HG03558 (cell line): ENCODE measurements at regions not wholly inside any gene's neighbourhood (a gene's known extent, or its start where the extent isn't known, plus 50 kb on each side); places are given as distances from the start of the nearest gene placed in this dataset.
"Not testable (repeated sequence)": the region's sequence is repeated elsewhere in the genome, so short reads cannot be mapped to it uniquely, and the experiment has no call there.

ENCODE experiments used
- ATAC-seq: cut with Tn5 transposase; IDR thresholded peaks from one replicate; pipeline ENCODE4 v1.9.1; 2021; ENCODE audit warnings: moderate number of reproducible peaks; ENCODE audit not compliant: unreplicated experiment; ENCODE audit errors: extremely low read depth

- peak; percentile 78 for ATAC-seq
Measured at GRCh38 chr10:61279400-61279799, 173.8 kb downstream of the TMEM26 start.

DNA sequence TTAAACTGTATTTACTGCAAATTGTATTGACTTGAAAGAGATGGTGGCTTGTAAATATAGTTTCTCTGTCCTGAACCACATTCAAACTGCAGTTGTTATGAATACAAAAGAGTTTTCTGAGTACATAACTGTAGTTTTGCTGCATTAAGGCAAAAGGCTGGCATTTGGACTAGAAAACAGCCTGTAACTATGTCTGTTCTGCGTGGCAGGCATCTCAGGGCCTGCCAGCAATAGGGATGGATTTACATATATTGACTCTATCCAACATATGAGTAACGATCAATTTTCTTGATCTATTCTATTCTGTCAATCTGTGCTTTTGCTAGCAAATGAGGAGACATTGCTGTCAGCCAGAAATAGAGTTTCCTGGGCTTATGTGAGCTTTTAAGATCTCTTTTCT, 174.6 kb downstream of the TMEM26 start:
- ATAC-seq: no peak

- ATAC-seq: no peak
Measured at GRCh38 chr10:61272781-61273180, 180.4 kb downstream of the TMEM26 start.

DNA sequence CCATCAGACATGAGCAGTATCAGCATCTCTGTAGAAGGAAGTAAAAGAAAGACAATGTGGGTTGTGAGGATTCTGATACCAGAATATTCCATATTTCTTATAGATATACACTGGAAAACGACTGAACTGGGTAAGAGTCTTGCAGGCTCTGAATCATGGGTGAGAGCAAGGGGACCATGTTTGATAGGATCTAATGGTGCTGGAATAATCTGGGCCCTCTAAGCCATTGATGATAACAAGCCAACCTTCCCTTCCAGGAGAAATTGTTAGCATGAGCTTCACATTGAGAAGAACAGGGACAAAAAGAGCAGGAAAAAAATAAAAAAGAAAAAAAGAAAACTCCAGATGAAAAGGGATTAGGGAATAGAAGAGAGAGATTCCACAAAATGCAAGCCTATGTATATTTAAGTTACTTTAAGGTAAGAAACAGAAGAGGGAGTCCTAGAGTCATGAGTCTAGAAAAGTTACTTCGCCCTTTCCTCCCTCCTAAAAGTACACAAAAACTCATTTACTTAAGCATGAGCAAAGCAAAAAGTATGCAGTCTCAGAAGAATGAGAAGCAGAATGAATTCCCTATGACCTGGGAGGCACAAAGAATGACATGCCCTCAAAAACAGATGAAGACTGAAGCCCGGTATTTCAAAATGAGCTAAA, 181.9 kb downstream of the TMEM26 start:
- no peak for ATAC-seq

GRCh38 chr10:61263518-61263917, 189.7 kb downstream of the TMEM26 start:
- no peak for ATAC-seq

DNA sequence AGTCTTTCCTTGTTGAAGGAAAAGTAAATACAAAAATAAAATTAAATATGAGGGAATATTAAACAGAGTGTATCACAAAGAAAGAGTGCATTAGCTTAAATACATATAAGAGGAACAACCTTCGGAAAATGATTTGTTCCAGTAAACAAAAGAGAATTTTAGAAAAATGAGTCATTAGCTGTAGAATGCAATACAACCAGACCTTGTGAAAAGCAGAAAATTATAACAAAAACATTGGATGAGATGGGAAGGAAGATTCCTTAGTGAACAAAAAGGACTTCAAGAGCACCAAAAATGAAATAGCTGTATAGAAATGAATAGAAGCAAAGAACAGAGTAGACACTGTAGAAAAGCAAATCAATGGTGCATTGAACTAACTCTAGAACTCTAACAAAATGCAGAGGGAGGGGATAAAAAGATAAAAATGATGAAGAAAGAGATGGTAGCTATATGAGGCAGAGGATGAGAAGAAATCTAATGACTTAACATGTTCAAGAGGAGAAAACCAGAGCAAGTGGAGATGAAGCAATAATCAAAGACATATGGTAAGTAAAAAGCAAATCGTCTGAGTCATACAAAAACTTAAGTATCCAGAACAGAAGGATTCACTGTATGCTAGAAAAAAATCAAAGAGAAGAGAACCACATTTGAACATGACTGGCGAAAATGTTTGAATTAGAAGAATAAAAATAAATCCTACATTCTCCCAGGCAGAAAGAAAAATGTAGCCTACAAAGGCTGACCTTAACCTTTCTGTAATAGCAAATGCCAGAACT, 190.5 kb downstream of the TMEM26 start:
- ATAC-seq: no peak

GRCh38 chr10:61257956-61258496, 195.2 kb downstream of the TMEM26 start:
- no peak for ATAC-seq

DNA sequence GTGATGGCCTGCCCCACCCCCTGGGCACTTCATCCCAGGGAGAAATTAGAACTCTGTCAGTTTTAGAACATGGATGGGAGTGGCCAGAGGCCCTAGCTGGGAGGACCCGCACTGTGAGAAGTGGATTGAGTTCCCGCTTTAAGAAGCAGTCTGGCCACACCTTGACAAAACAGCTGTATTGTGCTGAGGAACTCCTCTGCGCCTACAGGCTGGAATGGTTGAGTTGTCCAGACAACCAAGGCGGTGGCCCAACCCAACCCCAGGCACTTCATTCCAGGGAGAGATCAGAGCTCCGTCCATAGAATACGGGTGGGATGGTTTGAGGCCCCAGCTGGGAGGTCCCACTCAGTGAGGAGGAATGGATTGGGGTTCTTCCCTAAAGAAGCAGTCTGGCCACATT, 196.0 kb downstream of the TMEM26 start:
- no peak for ATAC-seq

DNA sequence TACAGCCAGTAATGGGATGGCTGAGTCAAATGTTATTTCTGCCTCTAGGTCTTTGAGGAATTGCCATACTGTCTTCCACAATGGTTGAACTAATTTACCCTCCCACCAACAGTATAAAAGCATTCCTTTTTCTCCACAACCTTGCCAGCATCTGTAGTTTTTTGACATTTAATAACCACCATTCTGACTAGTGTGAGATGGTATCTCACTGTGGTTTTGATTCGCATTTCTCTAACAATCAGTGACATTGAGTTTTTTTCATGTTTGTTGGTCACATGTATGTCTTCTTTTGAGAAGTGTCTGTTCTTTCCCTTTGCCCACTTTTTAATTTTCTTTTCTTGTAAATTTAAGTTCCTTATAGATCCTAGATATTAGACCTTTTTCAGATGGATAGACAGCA, 200.9 kb downstream of the TMEM26 start:
- not testable (repeated sequence) for ATAC-seq

- no peak for ATAC-seq
Measured at GRCh38 chr10:61251089-61251488, 202.1 kb downstream of the TMEM26 start.

DNA sequence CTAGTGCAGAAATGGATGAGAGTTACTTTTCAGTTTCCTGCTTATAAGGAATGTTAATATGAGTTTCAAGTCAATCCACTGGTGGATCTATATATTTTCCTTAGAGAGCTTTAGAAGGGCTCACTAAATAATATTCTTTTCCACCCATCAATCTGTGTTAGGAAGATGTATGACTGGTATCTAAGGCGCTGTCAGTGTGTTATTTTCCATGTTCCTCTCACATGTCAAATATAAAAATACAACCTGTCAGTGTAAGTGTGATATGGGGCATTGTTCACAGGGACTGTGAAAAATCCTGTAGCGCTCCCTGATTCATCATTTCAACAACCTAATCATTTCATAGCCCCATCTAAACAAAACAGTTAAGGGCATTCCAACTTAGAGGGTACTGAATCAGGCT, 203.1 kb downstream of the TMEM26 start:
- no peak for ATAC-seq

GRCh38 chr10:61248013-61248412, 205.2 kb downstream of the TMEM26 start:
- no peak for ATAC-seq

- no peak for ATAC-seq
Measured at GRCh38 chr10:61244261-61244775, 208.9 kb downstream of the TMEM26 start.

- ATAC-seq: no peak
Measured at GRCh38 chr10:61232780-61233179, 220.4 kb downstream of the TMEM26 start.

- ATAC-seq: no peak
Measured at GRCh38 chr10:61225939-61226338, 227.2 kb downstream of the TMEM26 start.

DNA sequence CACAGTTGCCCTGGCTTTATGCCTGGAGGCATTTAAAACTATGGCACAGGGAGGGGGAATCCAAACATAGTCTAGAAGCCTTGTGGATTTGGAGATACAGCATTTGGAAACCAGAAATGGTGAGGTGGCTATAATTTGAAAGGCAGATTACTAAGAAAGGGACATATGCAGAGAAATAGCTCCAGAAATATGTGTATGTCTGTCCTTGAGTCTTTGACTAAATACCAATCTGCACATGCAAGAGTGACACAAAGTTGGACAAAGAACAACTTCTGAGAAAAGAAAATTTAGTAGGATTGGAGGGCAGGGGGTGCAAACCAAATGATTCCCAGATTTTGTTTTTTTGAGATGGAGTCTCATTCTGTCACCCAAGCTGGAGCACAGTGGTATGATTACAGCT, 229.6 kb downstream of the TMEM26 start:
- ATAC-seq: no peak

DNA sequence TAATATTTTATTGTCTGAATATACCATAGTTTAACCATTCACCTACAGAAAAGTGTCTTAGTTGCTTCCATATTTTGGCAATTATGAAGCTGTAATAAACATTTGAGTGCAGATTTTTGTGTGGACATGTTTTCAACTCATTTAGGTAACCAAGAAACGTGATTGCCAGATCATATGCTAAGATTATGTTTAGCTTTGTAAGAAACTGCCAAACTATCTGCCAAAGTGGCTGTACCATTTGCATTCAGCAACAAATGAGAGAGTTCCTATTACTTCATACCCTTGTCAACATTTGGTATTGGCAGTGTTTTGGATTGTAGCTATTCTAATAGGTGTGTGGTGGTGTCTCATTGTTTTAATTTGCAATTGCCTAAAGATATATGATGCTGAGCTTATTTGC, 233.5 kb downstream of the TMEM26 start:
- no peak for ATAC-seq

DNA sequence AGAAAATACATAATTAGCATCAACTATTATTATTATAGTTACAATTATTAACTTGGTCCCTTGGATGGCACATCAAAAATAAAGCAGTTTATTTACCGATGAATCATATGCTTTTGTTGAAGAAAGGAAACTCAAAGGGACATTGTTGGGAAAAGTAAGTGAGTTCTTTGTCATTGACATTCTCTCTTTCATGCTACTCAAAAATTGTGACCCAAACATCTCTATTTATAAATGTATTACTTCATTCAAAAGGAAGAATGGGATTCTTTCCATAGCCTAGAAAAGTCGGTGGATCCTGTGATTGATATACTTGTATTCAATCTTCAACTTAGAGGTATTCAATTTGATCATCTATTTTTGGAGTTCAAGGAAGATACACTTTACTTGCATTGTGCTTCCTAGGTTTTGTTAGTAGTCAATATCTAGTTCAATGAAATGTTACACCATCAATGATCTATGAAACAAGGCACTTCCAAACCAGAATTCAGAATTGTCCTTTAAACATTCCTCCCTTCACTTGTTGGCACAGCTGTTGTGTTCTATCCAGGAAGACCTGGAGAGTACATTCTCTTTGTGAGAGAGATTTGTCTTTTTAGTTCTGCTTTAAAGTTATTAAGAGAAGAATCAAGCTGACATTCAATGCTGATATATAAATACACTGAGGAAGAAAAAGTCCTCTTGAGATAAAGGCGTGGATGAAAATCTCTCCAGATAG, 235.2 kb downstream of the TMEM26 start:
- no peak for ATAC-seq

GRCh38 chr10:61215246-61215645, 237.9 kb downstream of the TMEM26 start:
- no peak for ATAC-seq

- ATAC-seq: no peak
Measured at GRCh38 chr10:61211468-61211867, 241.7 kb downstream of the TMEM26 start.

DNA sequence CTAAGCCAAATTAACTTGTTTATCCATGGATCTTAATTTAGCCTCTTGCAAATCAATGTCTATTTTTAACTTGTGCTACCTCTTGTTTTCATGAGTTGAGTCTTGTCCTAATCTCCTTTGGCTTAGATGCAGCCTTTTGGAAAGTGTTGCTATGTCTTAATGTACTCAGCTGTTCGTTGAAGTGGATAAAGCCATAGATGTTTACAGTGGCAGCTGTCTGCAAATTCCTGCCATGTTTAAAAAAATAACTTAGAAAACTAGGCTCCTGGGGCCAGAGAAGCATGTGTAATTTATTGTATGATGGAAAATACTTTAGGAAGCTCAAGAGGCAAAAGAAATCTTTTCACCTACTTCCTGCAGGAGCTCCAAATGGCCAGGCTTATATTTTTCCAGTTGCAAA, 253.1 kb upstream of the RHOBTB1 start:
- no peak for ATAC-seq
